Common myeloid progenitor, CD34-positive (primary cell): ENCODE measurements at regions not wholly inside any gene's neighbourhood (a gene's known extent, or its start where the extent isn't known, plus 50 kb on each side); places are given as distances from the start of the nearest gene placed in this dataset.

Experiments used
- CTCF ChIA-PET: fragments of 350-600 bp; sonication (Branson Sonifier 250); formaldehyde crosslinking; loops from one replicate; lab custom pipeline; 2021; ENCODE audit warnings: antibody characterized with exemption; lab: Charles Lee
- POLR2A ChIA-PET: fragments of 350-600 bp; sonication (Branson Sonifier 250); formaldehyde crosslinking; loops from one replicate; lab custom pipeline; 2021; ENCODE audit warnings: antibody characterized with exemption; lab: Charles Lee
- DNase-seq, 3 donors: peaks; one replicate each; pipeline versions ENCODE4 v3.0.0 to v3.0.0-alpha.2; 2013
- H3K27ac ChIP-seq, 2 experiments: 1 replicate in 1 of 2; 2 replicates in 1 of 2; pipeline ENCODE4 v1.7.0; 2013; ENCODE audit warnings: inconsistent platforms in 2 of 2, low read length in 2 of 2, mild to moderate bottlenecking in 2 of 2, low read depth in 1 of 2, moderate library complexity in 1 of 2; ENCODE audit not compliant: severe bottlenecking in 2 of 2, insufficient read depth in 1 of 2, poor library complexity in 1 of 2
- H3K27me3 ChIP-seq, 5 experiments: replicated peaks in 2 of 5; 1 replicate in 3 of 5; 2 replicates in 2 of 5; pipeline versions ENCODE4 v1.6.1 to v1.7.0; 2013; ENCODE audit warnings: low read length in 4 of 5, mild to moderate bottlenecking in 2 of 5, moderate library complexity in 2 of 5, inconsistent platforms in 1 of 5; ENCODE audit not compliant: insufficient read depth in 5 of 5, control insufficient read depth in 4 of 5
- H3K36me3 ChIP-seq, 4 experiments: 1 replicate in 2 of 4; 2 replicates in 2 of 4; pipeline versions ENCODE4 v1.6.1 to v1.7.0; 2013; ENCODE audit warnings: low read length in 3 of 4, control low read depth in 1 of 4, mild to moderate bottlenecking in 1 of 4; ENCODE audit not compliant: control insufficient read depth in 4 of 4, insufficient read depth in 4 of 4
- H3K4me1 ChIP-seq, 4 experiments: 1 replicate in 3 of 4; 2 replicates in 1 of 4; pipeline versions ENCODE4 v1.6.1 to v1.7.1; 2013; ENCODE audit warnings: low read length in 3 of 4, mild to moderate bottlenecking in 3 of 4, control low read depth in 1 of 4, inconsistent platforms in 1 of 4, moderate library complexity in 1 of 4; ENCODE audit not compliant: control insufficient read depth in 4 of 4, insufficient read depth in 4 of 4; ENCODE audit errors: control extremely low read depth in 1 of 4
- H3K4me3 ChIP-seq, 7 experiments: 1 replicate in 4 of 7; 2 replicates in 3 of 7; pipeline versions ENCODE4 v1.5.1 to v1.7.0; 2013; ENCODE audit warnings: mild to moderate bottlenecking in 7 of 7, low read length in 6 of 7, moderate library complexity in 6 of 7, inconsistent platforms in 2 of 7, low read depth in 2 of 7, control low read depth in 1 of 7; ENCODE audit not compliant: insufficient read depth in 4 of 7, control insufficient read depth in 1 of 7; ENCODE audit errors: extremely low read depth in 1 of 7
- H3K9me3 ChIP-seq, 5 experiments: 1 replicate in 4 of 5; 2 replicates in 1 of 5; pipeline versions ENCODE4 v1.6.1 to v1.7.1; 2013; ENCODE audit warnings: low read length in 4 of 5, mild to moderate bottlenecking in 2 of 5, inconsistent platforms in 1 of 5, low read depth in 1 of 5, moderate library complexity in 1 of 5; ENCODE audit not compliant: control insufficient read depth in 4 of 5, insufficient read depth in 2 of 5; ENCODE audit errors: control extremely low read depth in 1 of 5
- WGBS: methylation state at CpG from one replicate; pipeline ENCODE4 v1.1.5; 2013; ENCODE audit not compliant: insufficient coverage; 5-methylcytosine and 5-hydroxymethylcytosine counted together

DNA sequence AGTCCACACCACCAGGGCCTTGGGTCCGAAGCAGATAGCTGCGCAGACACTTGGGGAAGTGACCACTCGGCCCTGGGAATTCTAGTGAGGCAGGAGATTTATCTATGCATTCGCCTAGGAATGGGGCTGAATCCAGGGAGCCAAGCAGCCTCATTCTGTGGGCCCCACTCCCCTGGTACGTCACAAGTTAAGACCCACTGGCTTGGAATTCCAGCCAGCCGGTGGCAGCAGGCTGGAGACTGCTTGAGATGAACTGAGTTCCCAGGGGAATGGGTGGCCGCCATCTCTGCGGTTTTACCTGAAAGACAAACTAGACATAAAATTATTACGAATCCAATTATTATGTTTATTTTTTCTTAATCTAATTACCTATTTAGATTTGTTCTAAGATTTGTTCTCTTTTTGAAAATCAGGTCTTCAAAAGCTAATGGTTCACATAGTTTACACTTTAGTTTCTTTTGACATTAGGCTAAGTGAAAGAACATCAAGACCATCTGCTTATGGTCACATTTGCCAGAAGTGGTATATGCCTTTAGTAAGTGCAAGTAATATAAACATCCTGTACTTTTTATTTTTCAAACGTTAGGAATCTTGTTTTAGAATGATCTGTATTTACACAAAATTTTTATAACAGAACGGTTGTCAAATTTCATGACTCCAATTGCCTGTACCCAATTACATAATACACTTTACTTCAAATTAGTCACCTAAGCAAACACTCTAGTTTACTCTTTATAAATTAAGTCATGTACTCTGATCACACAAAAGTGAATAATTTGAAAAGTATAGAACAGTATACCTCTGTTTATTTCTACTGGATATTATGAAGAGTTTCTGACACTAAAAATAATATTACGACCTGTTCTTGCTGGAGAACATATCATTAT is 74.4 kb downstream of the SLITRK6 start:
- H3K9me3 ChIP-seq, result peaks cover 0 to 2% (median 0%) of the 10 kb centered on the region in 5 experiments
- ChIA-PET POLR2A (no interaction called here), CTCF (no interaction called here)
- no peaks in the 10 kb centered on the region for H3K27me3 ChIP-seq
- H3K36me3 ChIP-seq, result no peaks in the 10 kb centered on the region
- H3K27ac ChIP-seq, result no peak overlapping the region
- H3K4me3 ChIP-seq, result no peak overlapping the region
- no peak for DNase-seq
- no peaks in the 10 kb centered on the region for H3K4me1 ChIP-seq
- 100% methylated on average over 5 of the region's 12 CpGs for WGBS

DNA sequence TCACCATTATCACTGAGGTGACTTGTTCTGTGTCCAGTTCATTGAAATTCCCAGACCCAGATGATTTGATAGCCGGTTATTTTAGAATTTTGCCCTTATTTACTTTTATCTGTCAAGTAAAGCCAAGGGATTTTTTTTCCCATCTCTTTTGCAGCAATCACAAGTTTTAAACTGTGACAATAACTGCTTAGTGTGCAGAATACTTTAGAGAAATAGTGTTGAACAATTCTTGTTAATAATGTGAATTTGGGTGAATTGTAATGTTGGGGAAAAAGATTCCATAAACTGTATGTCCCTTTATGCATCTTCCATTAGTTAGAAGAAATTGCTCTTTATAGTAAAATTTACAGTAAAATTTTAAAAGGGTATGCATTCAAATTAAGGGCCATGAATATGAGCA is 79.5 kb downstream of the SLITRK6 start:
- no peaks in the 10 kb centered on the region for H3K4me1 ChIP-seq
- CTCF ChIA-PET, result no interaction called here
- no peaks in the 10 kb centered on the region for H3K27me3 ChIP-seq
- no peak for DNase-seq
- H3K36me3 ChIP-seq, result no peaks in the 10 kb centered on the region
- POLR2A ChIA-PET, result no interaction called here
- H3K4me3 ChIP-seq, result no peak overlapping the region
- WGBS, result no CpG with 5 or more reads among the region's 1 CpG
- no peaks in the 10 kb centered on the region for H3K9me3 ChIP-seq
- H3K27ac ChIP-seq, result no peak overlapping the region

DNA sequence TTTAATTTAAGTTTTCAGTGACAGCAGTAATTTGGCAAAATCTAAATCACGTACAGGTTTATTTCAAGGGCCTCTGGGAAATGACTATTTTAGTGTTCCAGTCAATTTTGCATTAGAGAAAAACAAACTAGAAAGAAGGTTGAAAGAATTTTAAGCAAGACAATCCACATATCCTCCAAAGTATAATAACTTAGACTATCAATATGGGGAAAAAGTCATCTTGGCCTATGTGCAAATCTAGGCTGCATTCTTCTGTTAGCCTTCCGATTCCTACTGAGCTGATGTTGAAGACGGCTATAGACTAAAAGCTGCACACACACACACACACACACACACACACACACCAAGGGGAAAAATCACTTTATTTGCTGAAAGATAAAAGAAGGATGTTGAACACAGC is 81.3 kb downstream of the SLITRK6 start:
- H3K9me3 ChIP-seq, result no peaks in the 10 kb centered on the region
- H3K27ac ChIP-seq, result no peak overlapping the region
- H3K27me3 ChIP-seq, result no peaks in the 10 kb centered on the region
- ChIA-PET POLR2A (no interaction called here), CTCF (no interaction called here)
- DNase-seq, result no peak
- H3K4me3 ChIP-seq, result no peak overlapping the region
- no CpG with 5 or more reads among the region's 3 CpGs for WGBS
- no peaks in the 10 kb centered on the region for H3K4me1 ChIP-seq
- H3K36me3 ChIP-seq, result no peaks in the 10 kb centered on the region

DNA sequence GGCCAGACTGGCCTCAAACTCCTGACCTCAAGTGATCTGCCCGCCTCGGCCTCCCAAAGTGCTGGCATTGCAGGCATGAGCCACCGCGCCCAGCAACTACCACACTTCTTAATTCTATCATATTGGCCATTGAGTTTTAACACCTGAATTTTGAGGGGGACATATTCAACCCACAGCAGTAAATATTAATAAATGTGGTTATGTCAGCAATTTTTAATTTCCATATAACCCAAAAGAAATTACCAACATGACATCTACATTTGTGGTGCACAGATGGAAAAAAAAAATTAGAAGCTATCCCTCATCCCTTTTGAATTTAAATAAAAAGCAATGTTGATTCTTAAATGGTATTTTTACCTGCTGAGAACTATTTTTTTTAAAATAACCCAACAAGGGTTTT is 88.7 kb downstream of the SLITRK6 start:
- ChIA-PET CTCF (interaction anchor here (0.6 kb wide), 1 partner anchor 464 kb away, joined by 3 read pairs; no protein-coding TSS in a partner anchor), POLR2A (no interaction called here)
- WGBS, result 100% methylated on average over 3 of the region's 4 CpGs
- Histone ChIP-seq H3K4me3 (no peak overlapping the region), H3K27ac (no peak overlapping the region), H3K9me3 (no peaks in the 10 kb centered on the region), H3K36me3 (no peaks in the 10 kb centered on the region), H3K27me3 (no peaks in the 10 kb centered on the region), H3K4me1 (no peaks in the 10 kb centered on the region)
- no peak for DNase-seq

DNA sequence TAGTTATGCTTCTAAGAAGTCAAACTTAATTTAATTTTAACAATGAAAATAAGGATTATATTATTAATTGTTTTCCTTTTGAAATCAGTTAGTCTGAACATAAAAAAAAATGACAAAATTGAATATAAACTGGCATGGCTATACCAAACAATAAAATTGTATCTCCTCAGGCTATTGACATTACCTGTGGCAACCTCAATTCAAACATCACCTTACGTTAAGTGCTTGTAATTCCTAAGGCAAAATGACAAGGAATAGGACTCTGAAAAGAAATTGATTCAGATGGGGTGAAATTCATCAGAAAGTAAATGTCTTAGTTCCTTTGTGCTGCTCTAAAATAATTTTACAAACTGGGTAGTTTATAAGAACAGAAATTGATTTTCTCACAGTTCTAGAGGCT is 89.5 kb downstream of the SLITRK6 start:
- Histone ChIP-seq H3K4me1 (no peaks in the 10 kb centered on the region), H3K27ac (no peak overlapping the region), H3K9me3 (no peaks in the 10 kb centered on the region), H3K36me3 (no peaks in the 10 kb centered on the region), H3K4me3 (no peak overlapping the region), H3K27me3 (no peaks in the 10 kb centered on the region)
- WGBS, result 80% methylated on average over 1 of the region's 1 CpG
- POLR2A ChIA-PET, result no interaction called here
- CTCF ChIA-PET, result no interaction called here
- DNase-seq, result no peak

DNA sequence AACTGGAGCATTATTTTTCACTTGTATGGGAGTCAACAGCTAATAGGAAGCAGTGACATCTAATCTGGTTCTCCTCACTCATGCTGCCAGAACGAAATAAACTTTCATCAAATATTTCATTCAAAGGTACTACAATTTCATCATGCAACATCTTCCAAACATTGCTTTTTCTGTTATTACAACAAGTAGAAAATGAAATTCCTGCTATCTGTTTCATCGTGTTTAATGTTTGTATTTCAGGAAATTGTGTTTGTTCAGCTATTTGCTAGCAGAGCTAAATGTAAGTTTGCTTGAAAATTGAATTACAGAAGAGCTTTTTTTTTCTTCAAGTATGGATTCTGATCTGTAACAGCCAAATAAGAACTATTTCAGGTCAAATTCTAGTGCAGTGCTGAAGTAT is 90.1 kb downstream of the SLITRK6 start:
- Histone ChIP-seq H3K27ac (no peak overlapping the region), H3K4me1 (no peaks in the 10 kb centered on the region), H3K4me3 (no peak overlapping the region), H3K27me3 (no peaks in the 10 kb centered on the region), H3K36me3 (no peaks in the 10 kb centered on the region), H3K9me3 (no peaks in the 10 kb centered on the region)
- DNase-seq, result no peak
- CTCF ChIA-PET, result no interaction called here
- POLR2A ChIA-PET, result no interaction called here
- 50% methylated on average over 1 of the region's 2 CpGs for WGBS

DNA sequence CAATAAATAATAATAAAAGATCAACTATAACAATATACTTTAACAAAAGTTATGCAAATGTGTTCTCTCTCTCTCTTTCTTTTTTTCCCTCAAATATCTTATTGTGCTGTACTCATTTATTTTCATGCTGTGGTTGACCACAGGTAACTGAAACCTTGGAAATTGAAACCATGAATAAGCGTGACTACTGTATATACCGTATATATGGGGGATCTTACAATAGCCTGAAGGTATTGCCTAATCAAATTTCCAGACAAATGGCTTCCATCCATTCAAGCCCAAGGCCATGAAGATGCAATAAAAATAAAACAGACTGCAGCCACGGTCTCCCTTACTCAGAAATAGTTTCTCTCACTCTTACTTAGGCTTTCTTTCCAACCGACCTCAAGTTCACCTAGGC is 98.3 kb downstream of the SLITRK6 start:
- CTCF ChIA-PET, result no interaction called here
- peaks cover 0 to 10% (median 3%) of the 10 kb centered on the region in 4 experiments for H3K4me1 ChIP-seq
- 63% methylated on average over 4 of the region's 4 CpGs for WGBS

More for the DNA sequence above, 98.3 kb downstream of the SLITRK6 start:
- Histone ChIP-seq H3K27me3 (no peaks in the 10 kb centered on the region), H3K27ac (no peak overlapping the region), H3K4me3 (no peak overlapping the region), H3K9me3 (peaks cover 0 to 12% (median 3%) of the 10 kb centered on the region in 5 experiments), H3K36me3 (no peaks in the 10 kb centered on the region)
- POLR2A ChIA-PET, result no interaction called here
- peak in 2 of 3 donors; percentile 49 to 54 for DNase-seq
